K562 (cell line): ENCODE measurements at regions not wholly inside any gene's neighbourhood (a gene's known extent, or its start where the extent isn't known, plus 50 kb on each side); places are given as distances from the start of the nearest gene placed in this dataset.

Source experiments
- ATF7 ChIP-seq: fragments of 450-650 bp; IDR thresholded peaks from 2 replicates; pipeline ENCODE4 v1.7.1; 2014; ENCODE audit warnings: mild to moderate bottlenecking, moderate library complexity
- CEBPB ChIP-seq: fragments of 450-650 bp; IDR thresholded peaks from 2 replicates; pipeline ENCODE4 v1.6.1; 2016; ENCODE audit warnings: missing genetic modification characterization, missing compliant biosample characterization
- CEBPG ChIP-seq, 3 experiments: fragments of 200-800 bp in 1 of 3; sonication (Bioruptor generic) in 1 of 3; sonication (generic) in 1 of 3; formaldehyde crosslinking in 1 of 3; IDR thresholded peaks in 2 of 3; conservative IDR thresholded peaks in 1 of 3; 2 replicates each; pipeline versions ENCODE4 v1.6.1 to v1.8.0; 2016 to 2022; ENCODE audit warnings: missing compliant biosample characterization in 2 of 3, missing genetic modification characterization in 2 of 3, mild to moderate bottlenecking in 1 of 3, missing genetic modification reagents in 1 of 3
- CREB5 ChIP-seq: fragments of 250-450 bp; sonication (Bioruptor Pico); IDR thresholded peaks from 2 replicates; pipeline ENCODE4 v1.5.0; 2020; ENCODE audit warnings: mild to moderate bottlenecking
- FOSL1 ChIP-seq: fragments of 200-800 bp; sonication (Bioruptor generic); conservative IDR thresholded peaks from 2 replicates; pipeline ENCODE4 v1.6.1; 2016; ENCODE audit warnings: missing genetic modification characterization, missing compliant biosample characterization
- MYC ChIP-seq, 2 experiments: fragments of 250-450 bp in 1 of 2; sonication (Bioruptor Pico) in 1 of 2; IDR thresholded peaks; 2 replicates each; pipeline versions ENCODE4 v1.5.1 to v1.6.1; 2012 to 2021; ENCODE audit warnings: low read depth in 2 of 2, borderline replicate concordance in 1 of 2, improper control_type of control experiment in 1 of 2, low read length in 1 of 2, mild to moderate bottlenecking in 1 of 2, moderate library complexity in 1 of 2
- MYNN ChIP-seq, 2 experiments: sonication (generic); formaldehyde crosslinking in 1 of 2; IDR thresholded peaks; 2 replicates each; pipeline versions ENCODE4 v1.5.0 to v1.6.1; 2016 to 2020; ENCODE audit warnings: antibody characterized with exemption in 1 of 2, missing genetic modification reagents in 1 of 2
- NCOR1 ChIP-seq: fragments of 450-650 bp; IDR thresholded peaks from 2 replicates; pipeline ENCODE4 v1.6.1; 2016; ENCODE audit warnings: mild to moderate bottlenecking, moderate library complexity
- NFE2 ChIP-seq: IDR thresholded peaks from 2 replicates; pipeline ENCODE4 v1.6.1; 2014; ENCODE audit warnings: antibody characterized with exemption, low read depth
- NR4A1 ChIP-seq, 2 experiments: fragments of 250-450 bp in 1 of 2; fragments of 450-650 bp in 1 of 2; sonication (Bioruptor Pico) in 1 of 2; IDR thresholded peaks; 2 replicates each; pipeline versions ENCODE4 v1.4.0 to v1.6.1; 2016 to 2020; ENCODE audit warnings: mild to moderate bottlenecking in 2 of 2, missing compliant biosample characterization in 1 of 2, missing genetic modification characterization in 1 of 2, moderate library complexity in 1 of 2
- POLR3G ChIP-seq: IDR thresholded peaks from 2 replicates; pipeline ENCODE4 v1.6.1; 2011; ENCODE audit not compliant: insufficient read length, insufficient replicate concordance; ENCODE audit errors: extremely low read depth
- RBM17 ChIP-seq: fragments of 200-400 bp; formaldehyde crosslinking; IDR thresholded peaks from 2 replicates; pipeline ENCODE4 v1.6.1; 2017; ENCODE audit warnings: low read depth, mild to moderate bottlenecking, low read length, borderline replicate concordance
- TCF7L2 ChIP-seq: fragments of 150-350 bp; IDR thresholded peaks from 2 replicates; pipeline ENCODE4 v1.6.1; 2016; ENCODE audit warnings: low read depth, mild to moderate bottlenecking, low read length, moderate library complexity
- TRIM24 ChIP-seq, 2 experiments: fragments of 450-650 bp; IDR thresholded peaks; 2 replicates each; pipeline ENCODE4 v1.6.1; 2016
- ZFP36 ChIP-seq: fragments of 150-350 bp; IDR thresholded peaks from 2 replicates; pipeline ENCODE4 v1.6.1; 2018; ENCODE audit warnings: low read length, low read depth; ENCODE audit not compliant: partially characterized antibody
- ZNF79 ChIP-seq: fragments of 250-450 bp; sonication (Bioruptor Pico); IDR thresholded peaks from 2 replicates; pipeline ENCODE4 v1.4.0; 2020; ENCODE audit warnings: low read depth, mild to moderate bottlenecking, moderate library complexity

- TF ChIP-seq CREB5 (CRISPR knock-in tag): no peak
- TF ChIP-seq CEBPG (CRISPR knock-in tag; IDR thresholded peaks at IDR 0.05): peak; percentile 76
- TF ChIP-seq CEBPG (tag; conservative IDR thresholded peaks at IDR 0.05 in 1 of 2, IDR thresholded peaks at IDR 0.05 in 1 of 2): peak; percentile 94 to 99
- TF ChIP-seq TCF7L2: no peak
- no peak for TF ChIP-seq ZNF79
- TF ChIP-seq ZFP36: no peak
- no peak for TF ChIP-seq MYNN (IDR thresholded peaks at IDR 0.05)
- TF ChIP-seq MYNN (CRISPR knock-in tag; IDR thresholded peaks at IDR 0.05): no peak
- no peak for TF ChIP-seq POLR3G
- TF ChIP-seq NFE2: peak; percentile 57
- no peak for TF ChIP-seq NR4A1 (CRISPR knock-in tag; IDR thresholded peaks at IDR 0.05)
- TF ChIP-seq NR4A1 (tag; IDR thresholded peaks at IDR 0.05): no peak
- TF ChIP-seq ATF7: no peak
- no peak for TF ChIP-seq RBM17
- peak; percentile 57 for TF ChIP-seq FOSL1 (tag)
- peak; percentile 90 for TF ChIP-seq CEBPB (tag)
- peak; percentile 57 to 70; a peak in 2 of 4 replicates for TF ChIP-seq TRIM24 (IDR thresholded peaks at IDR 0.05)
- no peak for TF ChIP-seq NCOR1
- no peak for TF ChIP-seq MYC (IDR thresholded peaks at IDR 0.05; ENCODE audit: low read depth, low read length)
- TF ChIP-seq MYC (CRISPR knock-in tag; IDR thresholded peaks at IDR 0.05; ENCODE audit: borderline replicate concordance, low read depth): no peak
These were observed 55.2 kb upstream of the KAZN start (continued) for GRCh38 chr1:14543191-14543840.
